ENCODE measurements at regions not wholly inside any gene's neighbourhood (a gene's known extent, or its start where the extent isn't known, plus 50 kb on each side); places are given as distances from the start of the nearest gene placed in this dataset.

GRCh38 chrX:81392396-81392795 is 190.5 kb downstream of the SH3BGRL start:
- TF ChIP-seq CTCF (IDR thresholded peaks at IDR 0.05) (no peak), POLR2A (IDR thresholded peaks at IDR 0.05) (no peak), POLR2AphosphoS5 (IDR thresholded peaks at IDR 0.05) (no peak), EP300 (IDR thresholded peaks at IDR 0.05) (no peak)

All from stomach (tissue), 4 donors.